ENCODE measurements at regions not wholly inside any gene's neighbourhood (a gene's known extent, or its start where the extent isn't known, plus 50 kb on each side); places are given as distances from the start of the nearest gene placed in this dataset.

DNA sequence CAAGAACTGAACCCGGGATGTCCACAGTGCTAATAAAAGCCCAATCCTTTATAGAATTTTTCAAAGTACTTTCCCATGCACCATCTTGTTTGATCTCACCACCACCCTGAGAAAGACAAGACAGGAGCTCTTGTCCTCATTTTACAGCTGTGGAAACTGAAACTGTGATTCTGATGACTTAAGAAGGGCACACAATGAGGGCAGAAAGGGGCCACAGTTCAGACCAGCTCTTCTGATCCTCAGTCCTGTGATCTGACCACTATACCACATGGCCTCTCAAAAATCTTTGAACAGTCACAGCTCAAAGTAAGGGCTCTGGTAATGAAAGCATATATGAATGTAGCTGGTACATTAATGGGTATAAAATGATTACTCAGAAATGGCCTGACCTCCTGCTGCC is 127.3 kb upstream of the CPEB2 start:
- no peak for DNase-seq (ENCODE audit: low read depth in 4 of 4, low spot score in 2 of 4)

- DNase-seq (ENCODE audit: low read depth in 4 of 4, low spot score in 2 of 4), result no peak
These were observed 124.7 kb upstream of the CPEB2 start for GRCh38 chr4:14877246-14878225.

- no peak for DNase-seq (ENCODE audit: low read depth in 4 of 4, low spot score in 2 of 4)
These were observed 123.6 kb upstream of the CPEB2 start for GRCh38 chr4:14878681-14879080.

DNA sequence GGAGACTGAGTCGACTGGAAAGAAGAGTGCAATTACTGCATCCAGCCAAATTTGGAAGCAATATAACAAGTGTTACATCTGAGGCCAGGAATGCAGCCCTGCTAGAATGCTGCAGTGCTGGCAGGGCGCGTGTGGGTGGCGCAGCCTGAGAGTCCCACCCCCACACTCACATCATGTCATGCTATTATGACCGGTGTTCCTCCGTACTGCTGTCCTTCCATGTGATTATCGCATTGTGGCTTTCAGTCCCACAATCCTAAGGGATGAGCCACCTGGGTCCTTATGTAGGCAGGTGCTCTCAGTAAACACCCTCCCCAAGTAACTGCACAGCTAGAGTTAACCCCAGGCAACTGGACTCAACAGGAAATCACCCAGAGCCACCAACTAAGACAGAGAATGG is 122.6 kb upstream of the CPEB2 start:
- DNase-seq (ENCODE audit: low read depth in 4 of 4, low spot score in 2 of 4), result no peak

DNA sequence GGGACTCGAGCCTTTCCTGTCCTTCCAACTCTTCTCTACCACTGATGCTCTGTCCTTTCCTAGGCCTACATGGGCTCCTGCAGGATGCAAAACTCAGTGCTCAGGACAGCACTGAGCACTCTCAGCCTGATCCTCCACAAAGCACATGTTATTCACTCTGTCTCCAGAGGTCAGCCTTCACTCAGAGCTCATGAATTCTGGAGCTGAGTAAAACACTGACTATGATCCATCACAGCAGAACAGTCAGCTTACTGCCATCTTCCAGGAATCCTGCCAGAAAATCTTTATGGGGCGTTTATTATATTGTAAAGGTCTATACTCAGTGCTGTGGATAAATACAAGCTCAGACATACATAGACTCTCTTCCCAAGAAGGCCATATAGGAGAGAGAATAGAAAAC is 121.5 kb upstream of the CPEB2 start:
- DNase-seq (ENCODE audit: low read depth in 4 of 4, low spot score in 2 of 4), result no peak

DNA sequence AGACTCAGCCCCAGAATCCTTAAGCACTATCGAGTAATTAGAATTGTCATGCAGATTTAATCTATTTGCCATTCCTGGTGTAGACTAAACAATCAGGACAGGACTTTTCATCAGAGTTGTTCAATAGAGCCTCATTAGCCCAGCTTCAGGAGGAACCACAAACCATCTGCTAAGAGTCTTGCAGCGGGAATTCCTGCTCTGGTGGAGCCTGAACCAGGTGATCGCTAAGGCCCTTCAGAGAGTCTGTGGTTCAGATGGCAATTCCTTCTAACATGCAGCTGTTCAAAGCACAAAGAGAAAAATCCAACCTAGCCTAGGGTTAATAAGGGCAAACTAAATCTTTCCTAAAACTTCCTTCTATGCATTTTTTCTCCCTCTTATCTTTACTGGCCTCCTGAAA is 119.1 kb upstream of the CPEB2 start:
- no peak for DNase-seq (ENCODE audit: low read depth in 4 of 4, low spot score in 2 of 4)

- DNase-seq (ENCODE audit: low read depth in 4 of 4, low spot score in 2 of 4), result no peak
These were observed 118.6 kb upstream of the CPEB2 start for GRCh38 chr4:14883661-14884060.

- DNase-seq (ENCODE audit: low read depth in 4 of 4, low spot score in 2 of 4), result no peak
These were observed 114.3 kb upstream of the CPEB2 start for GRCh38 chr4:14887842-14888433.

DNA sequence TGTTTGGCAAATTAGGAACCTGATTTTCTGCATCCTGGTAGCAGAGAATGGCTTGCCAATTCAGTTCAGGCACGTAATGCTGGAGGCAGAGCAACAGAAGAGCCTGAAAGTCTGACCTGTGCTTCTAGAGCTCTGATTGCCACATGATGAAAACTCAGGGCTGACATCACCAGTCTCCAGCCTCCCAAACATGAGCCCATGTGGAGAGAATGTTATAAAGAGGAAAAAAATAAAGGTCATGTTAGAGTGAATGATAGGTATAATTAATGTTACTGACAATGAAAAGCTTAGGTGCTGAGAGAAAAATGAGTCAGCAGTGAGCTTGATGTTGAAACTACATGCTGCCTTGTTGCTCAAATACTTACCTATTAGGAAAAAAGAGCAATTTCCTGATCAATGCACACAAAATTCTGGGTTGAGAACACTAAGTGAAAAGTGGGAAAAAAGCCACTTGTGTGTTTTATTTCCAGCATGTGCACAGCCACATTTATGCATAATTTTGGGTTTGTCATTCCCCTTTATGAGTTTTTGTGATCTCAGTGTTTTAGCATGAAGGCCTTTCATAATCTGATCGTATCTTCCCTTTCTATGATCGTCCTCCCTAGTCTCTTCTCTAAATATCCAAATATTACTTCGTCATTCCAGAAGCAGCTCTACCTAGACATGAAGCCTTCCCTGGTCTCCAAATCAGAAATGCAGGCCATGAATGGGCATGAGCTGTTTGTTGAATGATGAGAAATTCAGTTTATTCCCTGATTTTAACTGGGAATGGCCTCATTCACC is 113.3 kb upstream of the CPEB2 start:
- DNase-seq (ENCODE audit: low read depth in 4 of 4, low spot score in 2 of 4), result no peak

DNA sequence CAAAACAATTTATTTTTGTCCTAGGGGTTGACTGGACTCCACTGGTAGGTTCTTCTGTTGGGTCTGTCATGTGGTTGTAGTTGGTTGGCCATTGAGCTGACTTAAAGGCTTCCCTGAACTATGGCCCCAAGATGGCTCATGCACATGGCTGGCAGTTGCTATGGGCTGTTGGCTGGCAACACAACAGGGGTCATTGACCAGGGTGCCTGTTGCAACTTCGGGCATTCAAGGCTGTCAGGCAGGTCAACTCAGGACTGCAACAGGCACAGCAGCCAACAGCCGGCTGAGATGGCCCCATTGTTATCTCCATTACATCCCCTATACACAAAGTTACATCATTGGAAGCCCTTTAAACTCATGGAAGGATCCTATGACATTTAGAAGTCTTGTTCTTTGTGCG is 109.7 kb upstream of the CPEB2 start:
- DNase-seq (ENCODE audit: low read depth in 4 of 4, low spot score in 2 of 4), result no peak

DNA sequence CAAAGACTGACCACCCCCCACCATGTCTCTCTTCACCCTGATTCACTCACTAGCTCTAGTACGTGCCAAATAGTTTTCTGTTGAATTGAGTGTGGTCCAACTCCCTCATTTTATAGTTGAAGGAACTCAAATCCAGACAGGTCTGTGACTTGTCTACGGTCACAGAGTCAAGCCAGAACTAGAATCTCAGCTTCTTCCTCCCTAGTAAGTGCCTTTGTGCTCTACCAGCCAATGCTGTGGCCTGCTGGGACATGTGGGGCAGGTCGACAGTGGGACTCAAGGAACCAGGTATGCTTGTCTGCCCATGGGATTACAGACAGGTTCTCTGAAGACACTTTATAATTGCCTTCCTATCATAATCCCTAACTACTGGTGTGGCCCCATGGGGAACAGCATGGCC is 108.6 kb upstream of the CPEB2 start:
- DNase-seq (ENCODE audit: low read depth in 4 of 4, low spot score in 2 of 4), result no peak

DNA sequence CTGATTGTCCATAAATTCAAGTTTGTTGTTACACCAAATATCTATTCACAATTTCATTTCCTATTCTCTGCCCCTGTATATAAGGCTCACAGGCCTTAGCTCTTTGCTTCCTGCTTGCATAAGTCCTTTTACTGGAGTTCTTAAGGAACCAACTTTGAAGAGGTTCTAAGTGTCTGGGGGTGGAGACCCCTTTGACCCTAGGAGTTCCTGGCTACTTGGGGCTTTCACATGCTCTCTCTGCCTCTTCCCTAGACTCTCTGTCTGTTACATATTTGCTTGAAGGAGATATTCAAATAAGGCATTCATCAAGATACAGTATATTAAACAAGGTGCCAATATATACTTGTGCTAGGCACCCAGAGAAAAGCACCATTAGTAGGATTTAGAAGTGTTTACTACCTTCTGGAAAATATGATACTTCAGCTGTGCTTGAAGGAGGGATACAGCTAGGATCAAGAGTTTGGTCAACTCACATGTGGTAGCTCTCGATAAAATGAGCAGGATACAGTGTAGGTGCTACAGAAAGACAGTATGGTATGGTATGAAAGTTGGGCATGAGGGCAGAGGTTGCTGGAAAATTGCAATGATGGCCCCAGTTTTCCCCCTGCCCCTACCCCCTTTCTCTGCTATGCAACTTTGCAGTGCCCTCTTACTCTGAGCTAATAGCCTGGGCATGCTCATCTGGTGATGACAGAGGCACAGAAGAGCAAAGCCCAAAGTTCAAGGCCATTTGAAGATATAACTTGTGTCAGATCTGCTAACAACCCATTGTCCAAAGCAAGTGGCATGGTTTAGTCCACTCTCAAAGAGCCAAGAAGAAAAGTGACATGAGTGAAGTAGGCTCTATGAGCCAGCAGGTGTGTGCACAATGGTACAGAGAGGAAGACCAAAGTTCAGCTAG is 107.6 kb upstream of the CPEB2 start:
- no peak for DNase-seq (ENCODE audit: low read depth in 4 of 4, low spot score in 2 of 4)

DNA sequence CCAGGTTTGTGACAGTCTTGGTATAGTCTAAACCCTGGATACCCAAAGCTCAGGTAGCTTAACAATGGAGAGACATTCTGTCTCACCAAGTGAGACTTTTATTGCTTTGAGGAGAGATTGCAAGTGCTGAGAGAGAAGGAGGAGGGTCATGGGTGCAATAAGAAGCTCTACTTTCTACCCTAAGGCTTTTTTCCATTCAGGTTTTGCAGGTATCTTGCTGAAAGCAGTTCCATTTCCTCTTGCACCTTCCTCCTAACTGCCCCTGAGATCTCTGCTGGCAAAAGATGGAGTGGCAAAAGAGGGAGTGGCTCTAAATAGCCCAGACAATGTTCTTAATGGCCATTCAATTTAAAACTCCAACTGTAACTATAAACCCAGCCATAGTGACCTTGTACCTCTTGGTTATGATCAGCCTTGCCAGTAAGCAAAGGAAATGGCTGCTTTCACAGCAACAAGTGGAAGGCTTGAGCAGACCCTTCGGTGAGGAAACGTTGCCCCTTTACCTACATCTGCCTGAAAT is 105.6 kb upstream of the CPEB2 start:
- DNase-seq (ENCODE audit: low read depth in 4 of 4, low spot score in 2 of 4), result no peak

- no peak for DNase-seq (ENCODE audit: low read depth in 4 of 4, low spot score in 2 of 4)
These were observed 105.1 kb upstream of the CPEB2 start for GRCh38 chr4:14897217-14897616.

GRCh38 chr4:14898989-14899388 is 103.3 kb upstream of the CPEB2 start:
- no peak for DNase-seq (ENCODE audit: low read depth in 4 of 4, low spot score in 2 of 4)

GRCh38 chr4:14902342-14902741 is 99.9 kb upstream of the CPEB2 start:
- no peak for DNase-seq (ENCODE audit: low read depth in 4 of 4, low spot score in 2 of 4)

GRCh38 chr4:14903321-14903720 is 99.0 kb upstream of the CPEB2 start:
- no peak for DNase-seq (ENCODE audit: low read depth in 4 of 4, low spot score in 2 of 4)

DNA sequence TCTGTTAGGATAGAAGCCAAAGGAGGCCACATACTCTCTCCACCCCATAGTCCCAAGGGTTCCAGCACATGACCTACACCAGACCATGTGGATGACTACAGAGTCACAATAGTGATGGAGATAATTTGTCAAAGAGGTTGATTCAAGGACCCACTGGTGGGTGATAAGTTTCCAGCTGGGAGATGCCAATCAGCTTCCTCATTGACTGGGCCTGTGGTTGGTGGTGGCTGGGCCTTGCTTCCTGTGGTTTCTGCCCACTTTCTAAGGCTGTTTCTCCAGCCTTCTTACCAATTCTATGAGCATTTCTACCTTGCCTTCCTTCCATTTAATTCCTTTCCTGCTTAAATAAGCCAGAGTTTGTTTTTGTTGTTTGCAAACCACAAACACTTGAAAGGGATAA is 95.5 kb upstream of the CPEB2 start:
- DNase-seq (ENCODE audit: low read depth in 4 of 4, low spot score in 2 of 4), result no peak

GRCh38 chr4:14908635-14909034 is 93.6 kb upstream of the CPEB2 start:
- no peak for DNase-seq (ENCODE audit: low read depth in 4 of 4, low spot score in 2 of 4)

DNA sequence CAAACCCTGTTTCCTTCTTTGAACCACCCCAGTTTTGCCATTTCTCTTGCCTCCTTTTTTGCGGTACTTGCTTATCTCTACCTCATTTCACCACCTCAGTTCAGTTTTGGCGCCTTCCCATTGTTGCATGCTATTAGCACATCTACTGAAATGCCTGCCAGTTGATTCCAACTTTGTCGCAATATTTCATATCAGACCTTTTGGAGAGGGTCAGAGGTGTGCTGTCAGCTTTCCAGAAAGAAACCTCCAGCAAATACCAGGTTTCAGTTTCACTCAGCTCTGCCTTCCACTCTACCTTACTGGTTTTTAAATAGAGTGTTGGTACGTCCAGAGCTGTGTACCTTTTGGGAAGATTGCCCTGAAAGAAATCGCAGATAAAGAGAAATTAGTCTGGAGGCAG is 91.9 kb upstream of the CPEB2 start:
- DNase-seq (ENCODE audit: low read depth in 4 of 4, low spot score in 2 of 4), result no peak

All from left renal cortex interstitium (tissue), 4 donors.